ENCODE measurements at regions not wholly inside any gene's neighbourhood (a gene's known extent, or its start where the extent isn't known, plus 50 kb on each side); places are given as distances from the start of the nearest gene placed in this dataset.
"Not testable (repeated sequence)": the region's sequence is repeated elsewhere in the genome, so short reads cannot be mapped to it uniquely, and the experiment has no call there.

DNA sequence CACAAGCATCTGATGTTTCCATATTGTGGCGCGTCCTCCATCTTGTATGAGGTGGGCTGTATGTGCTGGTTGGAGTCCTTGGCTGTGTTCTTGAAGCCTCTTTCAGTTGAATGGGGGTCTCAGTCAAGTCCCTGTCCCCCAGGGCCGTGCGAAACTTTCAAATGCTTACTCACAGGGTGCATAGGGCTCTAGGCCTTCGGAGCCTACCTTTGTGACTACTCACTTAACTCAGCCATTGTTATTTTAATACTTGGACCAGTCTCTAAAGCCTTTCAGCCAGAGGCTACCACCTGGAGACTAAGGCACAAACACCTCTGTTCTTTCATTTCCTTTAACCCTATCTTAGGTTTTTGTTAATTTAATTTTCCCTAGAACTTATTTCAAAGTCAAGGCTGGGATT lies 785.9 kb downstream of the GATA3 start:
- no peak for DNase-seq (ENCODE audit: low read depth in 2 of 2, low spot score in 1 of 2)

DNA sequence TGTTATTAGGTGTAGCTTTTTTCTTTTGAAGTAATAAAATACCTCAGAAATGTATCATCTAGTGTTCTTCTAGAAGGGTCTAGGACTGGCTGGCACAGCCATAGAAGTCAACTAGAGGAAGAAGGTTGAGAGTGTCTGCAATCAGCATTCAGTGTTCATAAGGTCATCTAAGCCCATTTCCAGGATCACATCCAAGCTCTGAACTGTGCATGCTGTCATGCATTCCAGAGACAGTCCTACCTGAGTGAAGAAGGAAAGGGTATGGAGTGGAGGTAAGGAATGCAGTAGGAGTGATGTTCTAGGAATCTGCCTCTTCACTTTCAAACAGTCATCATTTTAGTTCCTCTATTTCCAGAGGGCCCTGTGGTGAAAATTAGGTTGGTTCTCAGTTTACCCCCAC lies 789.7 kb downstream of the GATA3 start:
- no peak for DNase-seq (ENCODE audit: low read depth in 2 of 2, low spot score in 1 of 2)

- no peak for DNase-seq (ENCODE audit: low read depth in 2 of 2, low spot score in 1 of 2)
Observed at GRCh38 chr10:8852546-8852945, 798.1 kb downstream of the GATA3 start.

GRCh38 chr10:8853048-8853447 lies 798.6 kb downstream of the GATA3 start:
- no peak for DNase-seq (ENCODE audit: low read depth in 2 of 2, low spot score in 1 of 2)

DNA sequence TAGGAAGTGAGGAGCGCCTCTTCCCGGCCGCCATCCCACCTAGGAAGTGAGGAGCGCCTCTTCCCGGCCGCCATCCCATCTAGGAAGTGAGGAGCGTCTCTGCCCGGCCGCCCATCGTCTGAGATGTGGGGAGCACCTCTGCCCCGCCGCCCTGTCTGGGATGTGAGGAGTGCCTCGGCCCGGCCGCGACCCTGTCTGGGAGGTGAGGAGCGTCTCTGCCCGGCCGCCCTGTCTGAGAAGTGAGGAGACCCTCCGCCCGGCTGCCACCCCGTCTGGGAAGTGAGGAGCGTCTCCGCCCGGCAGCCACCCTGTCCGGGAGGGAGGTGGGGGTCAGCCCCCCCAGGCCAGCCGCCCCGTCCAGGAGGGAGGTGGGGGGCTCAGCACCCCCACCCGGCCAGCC lies 814.4 kb downstream of the GATA3 start:
- not testable (repeated sequence) for DNase-seq (ENCODE audit: low read depth in 2 of 2, low spot score in 1 of 2)

- DNase-seq (ENCODE audit: low read depth in 2 of 2, low spot score in 1 of 2), result no peak
Observed at GRCh38 chr10:8873310-8873709, 818.8 kb downstream of the GATA3 start.

DNA sequence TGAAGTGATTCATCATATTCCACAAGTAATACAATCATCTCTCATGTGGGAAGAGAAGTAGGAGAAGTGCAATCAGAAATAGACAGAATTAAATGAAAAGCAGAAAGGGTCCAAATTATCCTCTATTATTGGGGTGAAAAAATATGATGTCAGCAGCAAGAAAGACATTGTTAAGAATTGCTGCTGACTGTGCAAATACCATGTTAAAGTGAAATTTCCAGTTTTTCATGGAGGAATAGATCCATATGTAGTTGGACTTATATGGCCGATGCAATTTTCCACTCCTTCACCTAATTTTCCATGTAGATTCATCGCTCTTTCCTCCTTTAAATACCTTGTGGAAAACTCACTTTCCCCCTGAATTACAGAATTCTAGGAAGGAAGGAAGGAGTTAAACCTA lies 819.8 kb downstream of the GATA3 start:
- DNase-seq (ENCODE audit: low read depth in 2 of 2, low spot score in 1 of 2), result no peak

- no peak for DNase-seq (ENCODE audit: low read depth in 2 of 2, low spot score in 1 of 2)
Observed at GRCh38 chr10:8874972-8875371, 820.5 kb downstream of the GATA3 start.

DNA sequence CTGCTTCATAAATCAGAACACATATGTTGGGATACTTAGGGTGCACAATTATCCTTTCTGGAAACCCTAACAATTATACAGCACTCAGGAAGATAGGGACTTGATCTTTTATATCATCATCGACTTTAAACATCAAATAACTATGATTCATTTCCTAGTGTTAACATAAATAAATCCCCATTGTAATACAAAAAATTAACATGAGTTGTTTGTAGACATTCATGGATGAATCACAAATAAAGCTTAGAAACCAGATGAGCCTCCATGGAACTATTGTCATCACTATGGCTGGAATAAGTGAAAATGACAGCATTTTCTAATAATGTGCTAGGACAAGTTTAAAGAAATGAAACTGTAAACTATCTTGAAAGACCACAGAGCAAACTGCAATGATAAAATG lies 821.7 kb downstream of the GATA3 start:
- DNase-seq (ENCODE audit: low read depth in 2 of 2, low spot score in 1 of 2), result no peak

- DNase-seq (ENCODE audit: low read depth in 2 of 2, low spot score in 1 of 2), result no peak
Observed at GRCh38 chr10:8889538-8889937, 835.0 kb downstream of the GATA3 start.

GRCh38 chr10:8893102-8893501 lies 838.6 kb downstream of the GATA3 start:
- DNase-seq (ENCODE audit: low read depth in 2 of 2, low spot score in 1 of 2), result no peak

DNA sequence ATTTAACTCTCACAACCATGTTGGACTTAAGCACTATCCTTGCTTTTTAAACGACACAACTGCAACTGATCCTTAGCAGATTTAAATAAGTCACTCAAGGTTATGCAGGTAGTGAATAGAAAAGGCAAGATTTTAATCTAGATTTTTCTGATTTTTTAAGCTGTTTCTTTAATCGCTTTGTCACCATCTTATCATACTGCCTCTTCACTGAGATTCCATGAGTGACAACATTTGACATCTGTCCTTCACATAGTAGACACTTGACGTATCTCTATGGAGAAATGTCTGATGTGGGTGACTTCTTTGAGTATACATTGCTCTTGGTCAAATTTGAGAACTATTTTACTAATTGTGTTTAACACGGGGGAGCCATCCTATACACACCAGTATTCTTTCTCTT lies 839.7 kb downstream of the GATA3 start:
- DNase-seq (ENCODE audit: low read depth in 2 of 2, low spot score in 1 of 2), result no peak

GRCh38 chr10:8897769-8898168 lies 843.3 kb downstream of the GATA3 start:
- DNase-seq (ENCODE audit: low read depth in 2 of 2, low spot score in 1 of 2), result no peak

- DNase-seq (ENCODE audit: low read depth in 2 of 2, low spot score in 1 of 2), result no peak
Observed at GRCh38 chr10:8898745-8899330, 844.4 kb downstream of the GATA3 start.

- no peak for DNase-seq (ENCODE audit: low read depth in 2 of 2, low spot score in 1 of 2)
Observed at GRCh38 chr10:8902926-8903325, 848.4 kb downstream of the GATA3 start.

DNA sequence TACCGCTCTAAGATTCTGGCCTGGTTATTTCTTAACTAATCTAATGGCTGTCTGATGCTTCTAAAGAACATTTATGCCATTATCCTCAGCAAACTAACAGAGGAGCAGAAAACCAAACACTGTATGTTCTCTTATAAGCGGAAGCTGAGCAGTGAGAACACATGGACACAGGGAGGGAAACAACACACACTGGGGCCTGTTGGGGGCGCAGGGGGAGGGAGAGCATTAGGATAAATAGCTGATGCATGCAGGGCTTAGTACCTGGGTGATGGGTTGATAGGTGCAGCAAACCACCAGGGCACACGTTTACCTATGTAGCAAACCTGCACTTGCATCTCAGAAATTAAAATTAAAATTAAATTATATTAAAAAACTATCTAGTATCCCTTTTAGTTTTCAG lies 853.5 kb downstream of the GATA3 start:
- no peak for DNase-seq (ENCODE audit: low read depth in 2 of 2, low spot score in 1 of 2)

- no peak for DNase-seq (ENCODE audit: low read depth in 2 of 2, low spot score in 1 of 2)
Observed at GRCh38 chr10:8910314-8910713, 855.8 kb downstream of the GATA3 start.

- DNase-seq (ENCODE audit: low read depth in 2 of 2, low spot score in 1 of 2), result no peak
Observed at GRCh38 chr10:8911032-8911431, 856.5 kb downstream of the GATA3 start.

GRCh38 chr10:8912108-8912507 lies 857.6 kb downstream of the GATA3 start:
- no peak for DNase-seq (ENCODE audit: low read depth in 2 of 2, low spot score in 1 of 2)

GRCh38 chr10:8913720-8914119 lies 859.2 kb downstream of the GATA3 start:
- DNase-seq (ENCODE audit: low read depth in 2 of 2, low spot score in 1 of 2), result no peak

- DNase-seq (ENCODE audit: low read depth in 2 of 2, low spot score in 1 of 2), result no peak
Observed at GRCh38 chr10:8919280-8919679, 864.8 kb downstream of the GATA3 start.

- no peak for DNase-seq (ENCODE audit: low read depth in 2 of 2, low spot score in 1 of 2)
Observed at GRCh38 chr10:8921568-8921967, 867.1 kb downstream of the GATA3 start.

GRCh38 chr10:8923096-8923495 lies 868.6 kb downstream of the GATA3 start:
- no peak for DNase-seq (ENCODE audit: low read depth in 2 of 2, low spot score in 1 of 2)

DNA sequence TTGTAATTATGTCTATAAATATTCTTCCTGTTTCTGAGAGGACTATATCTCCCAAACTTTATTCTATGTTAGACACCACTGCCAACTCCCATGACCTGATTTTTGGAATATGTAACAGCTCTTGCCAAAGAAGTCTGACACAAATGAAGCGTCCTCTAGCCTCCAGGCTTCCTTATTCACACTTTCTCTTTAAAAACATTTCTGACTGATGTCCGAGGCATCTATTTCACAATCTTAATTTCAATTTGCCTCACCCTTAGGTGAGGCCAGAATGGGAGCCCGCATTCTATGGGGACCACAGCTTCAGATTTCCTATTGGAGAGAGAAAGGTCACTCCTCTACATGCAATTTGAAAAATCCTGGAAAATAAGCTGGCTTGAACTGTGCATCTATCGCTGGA lies 873.2 kb downstream of the GATA3 start:
- no peak for DNase-seq (ENCODE audit: low read depth in 2 of 2, low spot score in 1 of 2)
